Activated CD4-positive, alpha-beta memory T cell treated with anti-CD3 and anti-CD28 coated beads for 36 hours (primary cell): ENCODE measurements at regions not wholly inside any gene's neighbourhood (a gene's known extent, or its start where the extent isn't known, plus 50 kb on each side); places are given as distances from the start of the nearest gene placed in this dataset.

Experiments used
- CTCF ChIA-PET: fragments of 350-600 bp; sonication (Branson Sonifier 250); formaldehyde crosslinking; loops from one replicate; lab custom pipeline; 2021; ENCODE audit warnings: antibody characterized with exemption, inconsistent platforms; lab: Charles Lee
- POLR2A ChIA-PET: fragments of 350-600 bp; sonication (Branson Sonifier 250); formaldehyde crosslinking; loops from one replicate; lab custom pipeline; 2021; ENCODE audit warnings: antibody characterized with exemption; lab: Charles Lee
- DNase-seq: peaks from one replicate; pipeline ENCODE4 v3.0.0-alpha.2; 2020
- H3K27ac Mint-ChIP-seq: one replicate; pipeline ENCODE4 v1.8.0; 2021; ENCODE audit warnings: mixed read lengths
- H3K27me3 Mint-ChIP-seq: one replicate; pipeline ENCODE4 v1.8.0; 2021; ENCODE audit warnings: mixed read lengths
- H3K36me3 Mint-ChIP-seq: one replicate; pipeline ENCODE4 v1.8.0; 2021; ENCODE audit warnings: mixed read lengths
- H3K4me1 Mint-ChIP-seq: one replicate; pipeline ENCODE4 v1.8.0; 2021; ENCODE audit warnings: low read depth, mixed read lengths
- H3K4me3 Mint-ChIP-seq: one replicate; pipeline ENCODE4 v1.8.0; 2021; ENCODE audit warnings: mild to moderate bottlenecking, mixed read lengths
- H3K9me3 Mint-ChIP-seq: one replicate; pipeline ENCODE4 v1.8.0; 2021; ENCODE audit warnings: mixed read lengths
- intact Hi-C: fragments of 100-400 bp; cut with micrococcal nuclease; formaldehyde crosslinking; loops from one replicate; pipeline ENCODE4 v1.15.1; 2023

GRCh38 chr13:71051573-71051972 lies 815.4 kb downstream of the DACH1 start:
- Mint-ChIP-seq H3K9me3 (peaks cover 14% of the 10 kb centered on the region), H3K4me3 (no peak overlapping the region)
- CTCF ChIA-PET, result no interaction called here

GRCh38 chr13:71046360-71047079 lies 820.5 kb downstream of the DACH1 start:
- Mint-ChIP-seq H3K27me3 (no peaks in the 10 kb centered on the region), H3K4me1 (no peaks in the 10 kb centered on the region), H3K36me3 (no peaks in the 10 kb centered on the region), H3K4me3 (no peak overlapping the region), H3K9me3 (no peaks in the 10 kb centered on the region), H3K27ac (no peak overlapping the region)
- intact Hi-C loops, result no loop called here
- POLR2A ChIA-PET, result no interaction called here
- no peak for DNase-seq
- CTCF ChIA-PET, result no interaction called here

More at GRCh38 chr13:71051573-71051972, 815.4 kb downstream of the DACH1 start:
- DNase-seq, result no peak
- intact Hi-C loops, result no loop called here
- POLR2A ChIA-PET, result no interaction called here
- no peaks in the 10 kb centered on the region for H3K4me1 Mint-ChIP-seq
- no peaks in the 10 kb centered on the region for H3K27me3 Mint-ChIP-seq
- no peaks in the 10 kb centered on the region for H3K36me3 Mint-ChIP-seq
- H3K27ac Mint-ChIP-seq, result no peak overlapping the region

- ChIA-PET CTCF (no interaction called here), POLR2A (no interaction called here)
- Mint-ChIP-seq H3K27ac (no peak overlapping the region), H3K36me3 (no peaks in the 10 kb centered on the region), H3K27me3 (no peaks in the 10 kb centered on the region), H3K4me3 (no peak overlapping the region), H3K4me1 (no peaks in the 10 kb centered on the region), H3K9me3 (no peaks in the 10 kb centered on the region)
- intact Hi-C loops, result no loop called here
- no peak for DNase-seq
These were observed 821.9 kb downstream of the DACH1 start for GRCh38 chr13:71045101-71045500.

GRCh38 chr13:71039440-71039839 lies 827.6 kb downstream of the DACH1 start:
- CTCF ChIA-PET, result no interaction called here

GRCh38 chr13:71034018-71034417 lies 833.0 kb downstream of the DACH1 start:
- no peak for DNase-seq
- no peak overlapping the region for H3K27ac Mint-ChIP-seq
- no peaks in the 10 kb centered on the region for H3K36me3 Mint-ChIP-seq
- H3K27me3 Mint-ChIP-seq, result no peaks in the 10 kb centered on the region
- H3K4me1 Mint-ChIP-seq, result no peaks in the 10 kb centered on the region
- peaks cover 5% of the 10 kb centered on the region for H3K9me3 Mint-ChIP-seq
- no peak overlapping the region for H3K4me3 Mint-ChIP-seq
- ChIA-PET POLR2A (no interaction called here), CTCF (no interaction called here)
- intact Hi-C loops, result no loop called here

More at GRCh38 chr13:71039440-71039839, 827.6 kb downstream of the DACH1 start:
- no peak for DNase-seq
- intact Hi-C loops, result no loop called here
- H3K27me3 Mint-ChIP-seq, result no peaks in the 10 kb centered on the region
- POLR2A ChIA-PET, result no interaction called here
- H3K4me1 Mint-ChIP-seq, result no peaks in the 10 kb centered on the region
- no peak overlapping the region for H3K27ac Mint-ChIP-seq
- no peaks in the 10 kb centered on the region for H3K9me3 Mint-ChIP-seq
- H3K36me3 Mint-ChIP-seq, result no peaks in the 10 kb centered on the region
- H3K4me3 Mint-ChIP-seq, result no peak overlapping the region

- intact Hi-C loops, result no loop called here
- H3K36me3 Mint-ChIP-seq, result no peaks in the 10 kb centered on the region
- no peak for DNase-seq
- no peak overlapping the region for H3K4me3 Mint-ChIP-seq
- H3K4me1 Mint-ChIP-seq, result no peaks in the 10 kb centered on the region
- ChIA-PET CTCF (interaction anchor here (0.6 kb wide), 1 partner anchor 202 kb away, joined by 3 read pairs; no protein-coding TSS in a partner anchor), POLR2A (no interaction called here)
- H3K27me3 Mint-ChIP-seq, result no peaks in the 10 kb centered on the region
- no peak overlapping the region for H3K27ac Mint-ChIP-seq
- peaks cover 10% of the 10 kb centered on the region for H3K9me3 Mint-ChIP-seq
These were observed 834.0 kb downstream of the DACH1 start for GRCh38 chr13:71033026-71033425.

- POLR2A ChIA-PET, result no interaction called here
- DNase-seq, result no peak
- intact Hi-C loops, result no loop called here
- Mint-ChIP-seq H3K27ac (no peak overlapping the region), H3K4me1 (no peaks in the 10 kb centered on the region), H3K9me3 (peaks cover 12% of the 10 kb centered on the region), H3K27me3 (no peaks in the 10 kb centered on the region), H3K4me3 (no peak overlapping the region), H3K36me3 (no peaks in the 10 kb centered on the region)
- CTCF ChIA-PET, result no interaction called here
These were observed 836.2 kb downstream of the DACH1 start for GRCh38 chr13:71030784-71031183.

GRCh38 chr13:71028884-71029283 lies 838.1 kb downstream of the DACH1 start:
- CTCF ChIA-PET, result no interaction called here
- intact Hi-C loops, result no loop called here
- POLR2A ChIA-PET, result no interaction called here
- H3K9me3 Mint-ChIP-seq, result peaks cover 12% of the 10 kb centered on the region
- no peak for DNase-seq
- H3K4me3 Mint-ChIP-seq, result no peak overlapping the region
- no peaks in the 10 kb centered on the region for H3K27me3 Mint-ChIP-seq
- H3K36me3 Mint-ChIP-seq, result no peaks in the 10 kb centered on the region
- no peaks in the 10 kb centered on the region for H3K4me1 Mint-ChIP-seq
- H3K27ac Mint-ChIP-seq, result no peak overlapping the region

GRCh38 chr13:71021825-71022422 lies 845.1 kb downstream of the DACH1 start:
- H3K4me1 Mint-ChIP-seq, result no peaks in the 10 kb centered on the region
- no peak overlapping the region for H3K27ac Mint-ChIP-seq
- peaks cover 2% of the 10 kb centered on the region for H3K9me3 Mint-ChIP-seq
- H3K4me3 Mint-ChIP-seq, result no peak overlapping the region
- H3K27me3 Mint-ChIP-seq, result no peaks in the 10 kb centered on the region
- ChIA-PET CTCF (interaction anchor here (0.7 kb wide), 1 partner anchor 473 kb away, joined by 6 read pairs; no protein-coding TSS in a partner anchor), POLR2A (no interaction called here)
- no peak for DNase-seq
- no peaks in the 10 kb centered on the region for H3K36me3 Mint-ChIP-seq
- intact Hi-C loops, result no loop called here

DNA sequence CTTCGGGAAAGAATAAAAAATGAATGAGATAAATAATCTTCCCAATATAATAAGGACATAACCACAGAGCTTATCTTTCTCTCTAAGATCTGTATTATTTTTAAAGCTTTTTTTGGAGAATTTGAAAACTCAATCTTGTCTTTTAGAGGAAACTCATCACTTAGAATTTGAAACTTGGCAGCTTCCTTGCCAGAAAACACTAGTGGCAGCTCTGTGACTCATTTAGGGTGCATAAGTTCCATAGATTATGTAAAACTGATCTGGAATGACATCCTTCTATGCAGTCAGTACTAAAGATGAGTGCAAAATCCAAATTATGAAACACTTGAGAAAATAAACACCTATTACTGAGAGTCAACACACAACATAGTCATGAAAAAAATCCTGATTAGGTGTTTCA lies 848.0 kb downstream of the DACH1 start:
- Mint-ChIP-seq H3K4me1 (no peaks in the 10 kb centered on the region), H3K27ac (no peak overlapping the region), H3K36me3 (no peaks in the 10 kb centered on the region), H3K27me3 (no peaks in the 10 kb centered on the region), H3K9me3 (peaks cover 2% of the 10 kb centered on the region), H3K4me3 (no peak overlapping the region)
- CTCF ChIA-PET, result no interaction called here
- intact Hi-C loops, result no loop called here
- no peak for DNase-seq
- POLR2A ChIA-PET, result no interaction called here

- H3K4me3 Mint-ChIP-seq, result no peak overlapping the region
- CTCF ChIA-PET, result no interaction called here
- no peaks in the 10 kb centered on the region for H3K36me3 Mint-ChIP-seq
- POLR2A ChIA-PET, result no interaction called here
- no peaks in the 10 kb centered on the region for H3K4me1 Mint-ChIP-seq
- peaks cover 2% of the 10 kb centered on the region for H3K9me3 Mint-ChIP-seq
- no peak overlapping the region for H3K27ac Mint-ChIP-seq
- no peak for DNase-seq
- no peaks in the 10 kb centered on the region for H3K27me3 Mint-ChIP-seq
- intact Hi-C loops, result no loop called here
These were observed 848.5 kb downstream of the DACH1 start for GRCh38 chr13:71018544-71018943.

DNA sequence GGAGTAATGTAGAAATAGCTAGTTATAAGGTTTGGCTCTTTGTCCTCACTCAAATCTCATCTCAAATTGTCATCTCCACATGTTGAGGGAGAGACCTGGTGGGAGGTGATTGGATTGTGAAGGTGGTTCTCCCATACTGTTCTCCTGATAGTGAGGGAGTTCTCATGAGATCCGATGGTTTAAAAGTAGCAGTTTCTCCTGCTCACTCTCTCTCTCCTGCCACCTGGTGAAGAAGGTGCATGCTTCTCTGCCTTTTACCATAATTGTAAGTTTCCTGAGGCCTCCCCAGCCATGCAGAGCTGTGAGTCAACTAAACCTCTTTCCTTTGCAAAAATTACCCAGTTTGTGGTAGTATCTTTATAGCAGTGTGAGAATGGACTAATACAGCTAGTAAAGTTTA lies 849.4 kb downstream of the DACH1 start:
- Mint-ChIP-seq H3K36me3 (no peaks in the 10 kb centered on the region), H3K27me3 (no peaks in the 10 kb centered on the region), H3K4me1 (no peaks in the 10 kb centered on the region), H3K4me3 (no peak overlapping the region), H3K9me3 (peaks cover 2% of the 10 kb centered on the region), H3K27ac (no peak overlapping the region)
- intact Hi-C loops, result no loop called here
- no peak for DNase-seq
- POLR2A ChIA-PET, result no interaction called here
- CTCF ChIA-PET, result no interaction called here

DNA sequence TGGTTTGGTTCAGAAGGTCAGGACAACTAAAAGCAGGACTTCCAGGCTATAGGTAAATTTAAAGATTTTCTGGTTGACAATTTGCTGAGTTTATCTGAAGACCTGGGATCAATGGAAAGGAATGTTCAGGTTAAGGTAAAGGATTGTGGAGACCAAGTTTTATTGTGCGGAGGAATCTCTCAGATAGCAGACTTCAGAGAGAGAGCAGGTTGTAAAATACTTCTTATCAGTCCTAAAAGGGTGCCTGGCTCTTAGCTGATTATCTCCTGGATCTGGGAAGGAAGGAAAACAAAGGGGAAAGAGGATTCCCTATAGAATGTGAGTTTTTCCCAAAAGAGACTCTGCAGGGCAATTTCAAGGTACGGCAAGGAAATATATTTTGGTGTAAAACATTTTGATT lies 851.5 kb downstream of the DACH1 start:
- Mint-ChIP-seq H3K4me3 (no peak overlapping the region), H3K4me1 (no peaks in the 10 kb centered on the region), H3K27ac (no peak overlapping the region), H3K36me3 (no peaks in the 10 kb centered on the region), H3K27me3 (no peaks in the 10 kb centered on the region), H3K9me3 (no peaks in the 10 kb centered on the region)
- ChIA-PET CTCF (no interaction called here), POLR2A (no interaction called here)
- intact Hi-C loops, result no loop called here
- DNase-seq, result no peak
